ENCODE measurements at regions not wholly inside any gene's neighbourhood (a gene's known extent, or its start where the extent isn't known, plus 50 kb on each side); places are given as distances from the start of the nearest gene placed in this dataset.
"Not testable (repeated sequence)": the region's sequence is repeated elsewhere in the genome, so short reads cannot be mapped to it uniquely, and the experiment has no call there.

DNA sequence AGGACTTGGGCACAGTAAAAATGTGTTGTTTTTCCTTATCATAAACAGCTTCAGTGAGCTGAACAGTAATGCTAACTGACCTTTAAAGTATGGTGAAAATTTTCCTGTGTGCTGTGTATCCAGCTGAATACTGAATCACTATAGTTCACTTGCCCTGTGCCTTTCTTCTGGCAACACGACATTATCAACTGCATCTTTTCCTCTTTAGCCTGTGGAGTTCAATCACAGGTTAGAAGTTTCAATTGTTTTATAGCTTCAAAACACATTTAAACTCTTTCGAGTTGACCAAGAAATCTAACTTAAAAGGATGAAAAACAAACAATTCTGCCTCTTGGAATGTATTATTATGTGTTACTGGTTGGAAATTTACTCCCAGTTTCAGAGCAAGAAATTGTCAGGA, 1120.7 kb upstream of the ALCAM start:
- intact Hi-C loops (cut with DNase I), result no loop called here
- 16 to 29% methylated on average over 2 of the region's 2 CpGs for whole genome bisulfite sequencing, 2 donors
- H3K4me3 ChIP-seq, result no peak overlapping the region
- no peaks in the 10 kb centered on the region for H3K27me3 ChIP-seq
- no peak for ATAC-seq
- no peaks in the 10 kb centered on the region for H3K4me1 ChIP-seq
- H3K27ac ChIP-seq, result no peak overlapping the region
- no peaks in the 10 kb centered on the region for H3K36me3 ChIP-seq (replicated peaks in 1 of 2; ENCODE audit: insufficient read depth in 1 of 2, low read depth in 2 of 2)
- DNase-seq, result no peak
- TF ChIP-seq, protein P1, sequence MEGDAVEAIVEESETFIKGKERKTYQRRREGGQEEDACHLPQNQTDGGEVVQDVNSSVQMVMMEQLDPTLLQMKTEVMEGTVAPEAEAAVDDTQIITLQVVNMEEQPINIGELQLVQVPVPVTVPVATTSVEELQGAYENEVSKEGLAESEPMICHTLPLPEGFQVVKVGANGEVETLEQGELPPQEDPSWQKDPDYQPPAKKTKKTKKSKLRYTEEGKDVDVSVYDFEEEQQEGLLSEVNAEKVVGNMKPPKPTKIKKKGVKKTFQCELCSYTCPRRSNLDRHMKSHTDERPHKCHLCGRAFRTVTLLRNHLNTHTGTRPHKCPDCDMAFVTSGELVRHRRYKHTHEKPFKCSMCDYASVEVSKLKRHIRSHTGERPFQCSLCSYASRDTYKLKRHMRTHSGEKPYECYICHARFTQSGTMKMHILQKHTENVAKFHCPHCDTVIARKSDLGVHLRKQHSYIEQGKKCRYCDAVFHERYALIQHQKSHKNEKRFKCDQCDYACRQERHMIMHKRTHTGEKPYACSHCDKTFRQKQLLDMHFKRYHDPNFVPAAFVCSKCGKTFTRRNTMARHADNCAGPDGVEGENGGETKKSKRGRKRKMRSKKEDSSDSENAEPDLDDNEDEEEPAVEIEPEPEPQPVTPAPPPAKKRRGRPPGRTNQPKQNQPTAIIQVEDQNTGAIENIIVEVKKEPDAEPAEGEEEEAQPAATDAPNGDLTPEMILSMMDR (IDR thresholded peaks at IDR 0.05), result no peak
- TF ChIP-seq POLR2A (IDR thresholded peaks at IDR 0.05), result no peak
- H3K9me3 ChIP-seq, result peaks cover 0 to 8% (median 0%) of the 10 kb centered on the region in 3 donors

DNA sequence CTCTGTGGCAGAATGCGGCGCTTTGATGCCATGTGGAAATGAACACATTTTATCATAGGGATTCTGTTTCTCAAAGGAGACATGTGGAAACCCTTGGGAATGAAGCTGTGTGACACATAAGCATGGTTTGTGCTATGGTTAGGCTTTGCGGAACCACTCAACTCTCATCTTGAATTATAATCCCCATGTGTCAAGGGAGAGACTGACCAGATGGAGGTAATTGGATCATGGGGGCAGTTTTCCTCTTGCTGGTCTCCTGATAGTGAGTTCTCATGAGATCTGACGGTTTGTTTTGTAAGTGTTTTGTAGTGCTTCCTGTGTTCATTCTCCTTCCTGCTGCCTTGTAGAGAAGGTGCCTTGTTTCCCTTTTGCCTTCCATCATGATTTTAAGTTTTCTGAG, 1109.2 kb upstream of the ALCAM start:
- ATAC-seq, result no peak
- no peak overlapping the region for H3K27ac ChIP-seq
- no peak for DNase-seq
- no peaks in the 10 kb centered on the region for H3K4me1 ChIP-seq
- H3K27me3 ChIP-seq, result no peaks in the 10 kb centered on the region
- intact Hi-C loops (cut with DNase I), result no loop called here
- TF ChIP-seq POLR2A (IDR thresholded peaks at IDR 0.05), result no peak
- TF ChIP-seq, protein P1 (IDR thresholded peaks at IDR 0.05), result no peak
- no peaks in the 10 kb centered on the region for H3K36me3 ChIP-seq (replicated peaks in 1 of 2; ENCODE audit: insufficient read depth in 1 of 2, low read depth in 2 of 2)
- no peaks in the 10 kb centered on the region for H3K9me3 ChIP-seq
- 73 to 89% methylated on average over 4 of the region's 4 CpGs for WGBS, 2 donors
- H3K4me3 ChIP-seq, result no peak overlapping the region

DNA sequence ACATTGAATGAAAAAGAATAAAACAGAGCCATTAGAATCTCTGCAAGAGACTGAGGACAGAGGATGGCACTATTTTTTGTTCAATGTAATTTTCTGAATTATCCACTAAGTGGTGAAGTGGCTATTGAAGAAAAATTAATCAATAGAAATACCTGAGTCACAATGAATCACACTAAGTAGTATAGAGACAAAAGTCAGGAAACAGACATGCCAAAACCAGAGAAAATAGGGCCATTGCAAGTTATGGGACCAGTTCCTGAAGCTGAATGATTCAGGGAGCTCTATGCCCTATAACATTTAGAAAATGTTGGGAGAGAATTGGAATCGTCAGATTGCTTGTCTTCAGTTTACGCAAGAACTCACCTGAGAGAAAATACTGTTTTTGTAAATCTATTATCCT, 1103.2 kb upstream of the ALCAM start:
- no peak for DNase-seq
- TF ChIP-seq, protein P1 (IDR thresholded peaks at IDR 0.05), result no peak
- TF ChIP-seq POLR2A (IDR thresholded peaks at IDR 0.05), result no peak
- ATAC-seq, result no peak
- Histone ChIP-seq H3K4me1 (no peaks in the 10 kb centered on the region), H3K9me3 (no peaks in the 10 kb centered on the region), H3K4me3 (no peak overlapping the region), H3K27ac (no peak overlapping the region), H3K36me3 (replicated peaks in 1 of 2; ENCODE audit: insufficient read depth in 1 of 2, low read depth in 2 of 2) (no peaks in the 10 kb centered on the region), H3K27me3 (no peaks in the 10 kb centered on the region)
- WGBS, 2 donors, result 75 to 84% methylated on average over 2 of the region's 2 CpGs
- intact Hi-C loops (cut with DNase I), result no loop called here

DNA sequence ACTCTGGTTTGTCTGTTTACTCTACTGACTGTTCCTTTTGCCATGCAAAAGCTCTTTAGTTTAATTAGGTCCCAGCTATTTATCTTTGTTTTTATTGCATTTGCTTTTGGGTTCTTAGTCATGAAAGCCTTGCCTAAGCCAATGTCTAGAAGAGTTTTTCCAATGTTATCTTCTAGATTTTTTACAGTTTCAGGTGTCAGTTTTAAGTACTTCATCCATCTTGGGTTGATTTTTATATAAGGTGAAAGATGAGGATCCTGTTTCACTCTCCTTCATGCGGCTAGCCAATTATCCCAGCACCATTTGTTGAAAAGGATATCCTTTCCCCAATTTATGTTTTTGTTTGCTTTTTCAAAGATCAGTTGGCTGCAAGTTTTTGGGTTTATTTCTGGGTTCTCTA, 1100.5 kb upstream of the ALCAM start:
- WGBS, 2 donors, result 65 to 90% methylated on average over 1 of the region's 1 CpG
- DNase-seq; H3K4me1 ChIP-seq; H3K27me3 ChIP-seq; H3K4me3 ChIP-seq; H3K9me3 ChIP-seq; intact Hi-C loops (cut with DNase I); H3K36me3 ChIP-seq (replicated peaks in 1 of 2; ENCODE audit: insufficient read depth in 1 of 2, low read depth in 2 of 2); H3K27ac ChIP-seq; ATAC-seq: not testable (repeated sequence)

DNA sequence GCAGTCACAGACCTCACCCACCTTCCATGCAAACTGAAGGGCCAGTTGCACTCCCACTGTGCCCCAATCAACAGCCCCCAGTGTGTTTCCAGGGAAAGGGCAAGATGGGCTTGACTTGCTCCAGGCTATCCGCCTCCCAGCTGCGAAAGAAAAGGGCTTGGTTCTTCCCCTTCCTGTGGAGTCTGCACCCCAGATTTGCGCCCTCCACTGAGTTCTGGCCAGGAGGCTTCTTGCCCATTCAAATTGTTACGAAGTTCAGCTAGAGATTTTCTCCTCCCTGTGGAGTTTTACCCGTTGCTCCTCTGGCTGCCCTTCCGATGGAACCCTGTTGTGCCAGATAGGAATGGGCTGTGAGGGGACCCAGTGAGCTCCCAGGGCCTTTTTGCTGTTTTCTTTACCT, 1096.9 kb upstream of the ALCAM start:
- H3K27me3 ChIP-seq, result no peaks in the 10 kb centered on the region
- no peak for DNase-seq
- no peak overlapping the region for H3K4me3 ChIP-seq
- H3K4me1 ChIP-seq, result no peaks in the 10 kb centered on the region
- no peak for TF ChIP-seq POLR2A (IDR thresholded peaks at IDR 0.05)
- TF ChIP-seq, protein P1 (IDR thresholded peaks at IDR 0.05), result no peak
- H3K27ac ChIP-seq, result no peak overlapping the region
- 76 to 80% methylated on average over 6 of the region's 6 CpGs for WGBS, 2 donors
- H3K36me3 ChIP-seq (replicated peaks in 1 of 2; ENCODE audit: insufficient read depth in 1 of 2, low read depth in 2 of 2), result no peaks in the 10 kb centered on the region
- intact Hi-C loops (cut with DNase I), result no loop called here
- H3K9me3 ChIP-seq, result no peaks in the 10 kb centered on the region
- ATAC-seq, result no peak

Data from body of pancreas (tissue), 4 donors.